ENCODE measurements at regions not wholly inside any gene's neighbourhood (a gene's known extent, or its start where the extent isn't known, plus 50 kb on each side); places are given as distances from the start of the nearest gene placed in this dataset.

DNA sequence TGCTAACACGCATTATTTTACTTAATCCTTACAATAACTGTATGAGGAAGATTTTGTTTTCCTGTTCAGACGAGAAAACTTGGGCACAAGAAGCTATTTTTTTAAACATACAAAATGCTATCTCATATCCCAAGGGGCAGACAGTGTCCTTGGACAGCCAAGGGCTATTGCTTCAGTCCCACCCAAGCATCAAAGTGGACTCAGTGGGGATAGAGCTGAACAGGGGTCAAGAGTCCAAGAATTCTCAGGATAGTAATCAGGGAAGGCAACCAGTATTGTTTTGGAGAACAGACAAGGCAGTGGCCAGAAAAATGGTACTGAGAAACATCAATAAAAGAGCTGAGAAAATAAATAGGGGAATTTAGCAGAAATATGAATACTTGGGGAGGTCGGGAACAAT lies 465.7 kb downstream of the PLPP3 start:
- H3K4ac ChIP-seq (replicated peaks; ENCODE audit: insufficient read length, low read depth, low read length), result no peak overlapping the region
- H3K27me3 ChIP-seq (replicated peaks in 1 of 4; ENCODE audit: control insufficient read depth in 3 of 4, extremely low read depth in 1 of 4, insufficient read depth in 3 of 4, low read length in 3 of 4), result no peaks in the 10 kb centered on the region
- H2BK5ac ChIP-seq (ENCODE audit: low read depth, low read length), result no peak overlapping the region
- H2BK20ac ChIP-seq (ENCODE audit: low read length), result no peak overlapping the region
- no peak overlapping the region for H2BK15ac ChIP-seq (ENCODE audit: low read length)
- H2AK5ac ChIP-seq (ENCODE audit: low read depth, low read length), result no peak overlapping the region
- H3K4me2 ChIP-seq (ENCODE audit: insufficient read depth in 1 of 2, low read depth in 2 of 2, low read length in 2 of 2), result no peak overlapping the region
- no peak overlapping the region for H3K56ac ChIP-seq (replicated peaks; ENCODE audit: insufficient read length, low read depth, low read length)
- no peak overlapping the region for H2BK12ac ChIP-seq (ENCODE audit: low read depth, low read length)
- POLR2A ChIA-PET (ENCODE audit: partially characterized antibody), result no interaction called here
- H3K9ac ChIP-seq (replicated peaks in 1 of 4; ENCODE audit: extremely low read depth in 1 of 4, low read depth in 3 of 4, low read length in 3 of 4), result no peak overlapping the region
- no peaks in the 10 kb centered on the region for H3K23me2 ChIP-seq (ENCODE audit: low read depth, low read length)
- H3K18ac ChIP-seq (ENCODE audit: extremely low read depth, low read length), result no peak overlapping the region
- H3K23ac ChIP-seq (ENCODE audit: insufficient read length), result no peak overlapping the region
- CTCF ChIA-PET (ENCODE audit: partially characterized antibody), result interaction anchor here (1.2 kb wide), 1 partner anchor 33 kb away, joined by 3 read pairs; no protein-coding TSS in a partner anchor
- no peak overlapping the region for H2AFZ ChIP-seq (ENCODE audit: low read length)
- no peak overlapping the region for H3K4me3 ChIP-seq (ENCODE audit: extremely low read depth in 1 of 4, insufficient read depth in 2 of 4, low read depth in 3 of 4, low read length in 4 of 4)
- no peak overlapping the region for H4K91ac ChIP-seq (replicated peaks; ENCODE audit: insufficient read length, low read length)
- H4K5ac ChIP-seq (ENCODE audit: insufficient read length, low read depth, low read length), result no peak overlapping the region
- H3K79me1 ChIP-seq (ENCODE audit: low read depth, low read length), result no peaks in the 10 kb centered on the region
- FAIRE-seq (no peak), DNase-seq (ENCODE audit: low read depth in 1 of 2, low spot score in 2 of 2) (no peak)
- H4K8ac ChIP-seq (ENCODE audit: extremely low read depth, insufficient read depth, low read length), result no peak overlapping the region
- no peak overlapping the region for H2BK120ac ChIP-seq (replicated peaks; ENCODE audit: low read depth, low read length)
- H3K14ac ChIP-seq (ENCODE audit: insufficient read length), result no peak overlapping the region
- 0 out of 4 replicates have a peak, but pooled peaks cover 0 to 2% of the 10 kb centered on the region in 2 experiments for H3K9me3 ChIP-seq (ENCODE audit: insufficient read depth in 2 of 2, low read depth in 1 of 2, low read length in 1 of 2)
- no peak overlapping the region for H3K27ac ChIP-seq (ENCODE audit: low read depth, low read length)
- H4K20me1 ChIP-seq (replicated peaks in 1 of 2; ENCODE audit: control insufficient read depth in 1 of 2, insufficient read depth in 2 of 2, low read length in 2 of 2), result no peaks in the 10 kb centered on the region
- no peaks in the 10 kb centered on the region for H3K79me2 ChIP-seq (ENCODE audit: control insufficient read depth in 1 of 2, insufficient read depth in 2 of 2, low read length in 2 of 2)
- WGBS, 2 experiments (ENCODE audit: extremely low coverage in 1 of 2, insufficient coverage in 1 of 2, insufficient read length in 1 of 2, insufficient replicate concordance in 2 of 2, low coverage in 1 of 2, low lambda C conversion rate in 2 of 2, missing lambda C conversion rate in 1 of 2), result 89% methylated on average over 3 of the region's 3 CpGs; no CpG with 5 or more reads in 1 of the 2 experiments
- H3K4me1 ChIP-seq (replicated peaks in 1 of 4; ENCODE audit: control insufficient read depth in 3 of 4, insufficient read depth in 4 of 4, low read length in 3 of 4), result no peaks in the 10 kb centered on the region
- no peaks in the 10 kb centered on the region for H3K36me3 ChIP-seq (ENCODE audit: control insufficient read depth in 2 of 4, insufficient read depth in 4 of 4, low read length in 3 of 4)
- TF ChIP-seq, protein P1, sequence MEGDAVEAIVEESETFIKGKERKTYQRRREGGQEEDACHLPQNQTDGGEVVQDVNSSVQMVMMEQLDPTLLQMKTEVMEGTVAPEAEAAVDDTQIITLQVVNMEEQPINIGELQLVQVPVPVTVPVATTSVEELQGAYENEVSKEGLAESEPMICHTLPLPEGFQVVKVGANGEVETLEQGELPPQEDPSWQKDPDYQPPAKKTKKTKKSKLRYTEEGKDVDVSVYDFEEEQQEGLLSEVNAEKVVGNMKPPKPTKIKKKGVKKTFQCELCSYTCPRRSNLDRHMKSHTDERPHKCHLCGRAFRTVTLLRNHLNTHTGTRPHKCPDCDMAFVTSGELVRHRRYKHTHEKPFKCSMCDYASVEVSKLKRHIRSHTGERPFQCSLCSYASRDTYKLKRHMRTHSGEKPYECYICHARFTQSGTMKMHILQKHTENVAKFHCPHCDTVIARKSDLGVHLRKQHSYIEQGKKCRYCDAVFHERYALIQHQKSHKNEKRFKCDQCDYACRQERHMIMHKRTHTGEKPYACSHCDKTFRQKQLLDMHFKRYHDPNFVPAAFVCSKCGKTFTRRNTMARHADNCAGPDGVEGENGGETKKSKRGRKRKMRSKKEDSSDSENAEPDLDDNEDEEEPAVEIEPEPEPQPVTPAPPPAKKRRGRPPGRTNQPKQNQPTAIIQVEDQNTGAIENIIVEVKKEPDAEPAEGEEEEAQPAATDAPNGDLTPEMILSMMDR (IDR thresholded peaks at IDR 0.05; ENCODE audit: control extremely low read depth in 1 of 3, insufficient read depth in 1 of 3, low read depth in 1 of 3, low read length in 3 of 3), result no peak
- TF ChIP-seq CBX5 (IDR thresholded peaks at IDR 0.05; ENCODE audit: low read depth, low read length) (no peak), SP2 (IDR thresholded peaks at IDR 0.05; ENCODE audit: low read length) (no peak), BCL11A (IDR thresholded peaks at IDR 0.05; ENCODE audit: low read depth in 2 of 2, low read length in 2 of 2) (no peak), SP1 (IDR thresholded peaks at IDR 0.05; ENCODE audit: low read depth, low read length) (no peak), EP300 (IDR thresholded peaks at IDR 0.05; ENCODE audit: borderline replicate concordance in 1 of 2, low read depth in 2 of 2, low read length in 2 of 2) (no peak), CHD1 (IDR thresholded peaks at IDR 0.05; ENCODE audit: low read depth, low read length) (no peak), GABPA (IDR thresholded peaks at IDR 0.05; ENCODE audit: borderline replicate concordance, insufficient read depth, low read length) (no peak), TEAD4 (IDR thresholded peaks at IDR 0.05; ENCODE audit: low read depth, low read length) (no peak), SP4 (IDR thresholded peaks at IDR 0.05; ENCODE audit: low read length) (no peak), ZNF274 (IDR thresholded peaks at IDR 0.05; ENCODE audit: borderline replicate concordance, extremely low read depth, low read length) (no peak)
- TF ChIP-seq, protein P2, sequence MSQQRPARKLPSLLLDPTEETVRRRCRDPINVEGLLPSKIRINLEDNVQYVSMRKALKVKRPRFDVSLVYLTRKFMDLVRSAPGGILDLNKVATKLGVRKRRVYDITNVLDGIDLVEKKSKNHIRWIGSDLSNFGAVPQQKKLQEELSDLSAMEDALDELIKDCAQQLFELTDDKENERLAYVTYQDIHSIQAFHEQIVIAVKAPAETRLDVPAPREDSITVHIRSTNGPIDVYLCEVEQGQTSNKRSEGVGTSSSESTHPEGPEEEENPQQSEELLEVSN (IDR thresholded peaks at IDR 0.05), result no peak
